ENCODE measurements at regions not wholly inside any gene's neighbourhood (a gene's known extent, or its start where the extent isn't known, plus 50 kb on each side); places are given as distances from the start of the nearest gene placed in this dataset.
A peak's percentile ranks its signal among the peaks of the same experiment; 100 is the strongest.

GRCh38 chr2:8514796-8515758 lies 166.8 kb upstream of the ID2 start:
- no peaks in the 10 kb centered on the region for H3K36me3 ChIP-seq (ENCODE audit: control insufficient read depth, insufficient read depth, low read length)
- intact Hi-C loops (cut with micrococcal nuclease; ENCODE audit: unreplicated experiment) = no loop called here
- peaks cover 7% of the 10 kb centered on the region for H3K9me3 Mint-ChIP-seq (ENCODE audit: unreplicated experiment)
- H3K4me1 Mint-ChIP-seq (ENCODE audit: low read depth, unreplicated experiment) = peaks cover 14% of the 10 kb centered on the region
- no TSS peak for BruUV-seq (replicated peaks)
- H3K36me3 Mint-ChIP-seq (ENCODE audit: insufficient read depth, unreplicated experiment) = no peaks in the 10 kb centered on the region
- H3K27me3 Mint-ChIP-seq (ENCODE audit: insufficient read depth, unreplicated experiment) = no peaks in the 10 kb centered on the region
- no peaks in the 10 kb centered on the region for H3K27me3 ChIP-seq (replicated peaks; ENCODE audit: control insufficient read depth, insufficient read depth, low read length)
- H3K4me3 ChIP-seq (ENCODE audit: low read depth, low read length) = no peak overlapping the region
- POLR2A ChIA-PET = no interaction called here
- TF ChIP-seq CTCF (IDR thresholded peaks at IDR 0.05; ENCODE audit: insufficient read depth in 1 of 2, low read depth in 1 of 2, low read length in 1 of 2, severe bottlenecking in 1 of 2, unreplicated experiment in 1 of 2) = no peak
- H3K4me3 Mint-ChIP-seq (ENCODE audit: unreplicated experiment) = peak overlapping the region; percentile 4
- CTCF ChIA-PET = no interaction called here
- H3K27ac Mint-ChIP-seq (ENCODE audit: unreplicated experiment) = no peak overlapping the region
- DNase-seq = no peak
- 0 out of 2 replicates have a peak, but pooled peaks cover 3% of the 10 kb centered on the region for H3K4me1 ChIP-seq
- peaks cover 6% of the 10 kb centered on the region; the same call in 1 of the 2 replicates for H3K9me3 ChIP-seq

- H3K27ac Mint-ChIP-seq (ENCODE audit: unreplicated experiment) = no peak overlapping the region
- no peak overlapping the region for H3K4me3 Mint-ChIP-seq (ENCODE audit: unreplicated experiment)
- H3K9me3 Mint-ChIP-seq (ENCODE audit: unreplicated experiment) = no peaks in the 10 kb centered on the region
Measured at GRCh38 chr2:8515864-8516533, 165.9 kb upstream of the ID2 start.

More at GRCh38 chr2:8515864-8516533, 165.9 kb upstream of the ID2 start:
- no peak for TF ChIP-seq CTCF (IDR thresholded peaks at IDR 0.05; ENCODE audit: insufficient read depth in 1 of 2, low read depth in 1 of 2, low read length in 1 of 2, severe bottlenecking in 1 of 2, unreplicated experiment in 1 of 2)
- H3K27me3 ChIP-seq (replicated peaks; ENCODE audit: control insufficient read depth, insufficient read depth, low read length) = no peaks in the 10 kb centered on the region
- no TSS peak for BruUV-seq (replicated peaks)
- ChIA-PET POLR2A (no interaction called here), CTCF (no interaction called here)
- Mint-ChIP-seq H3K36me3 (ENCODE audit: insufficient read depth, unreplicated experiment) (no peaks in the 10 kb centered on the region), H3K4me1 (ENCODE audit: low read depth, unreplicated experiment) (peaks cover 14% of the 10 kb centered on the region), H3K27me3 (ENCODE audit: insufficient read depth, unreplicated experiment) (no peaks in the 10 kb centered on the region)
- DNase-seq = peak; percentile 43 to 67
- intact Hi-C loops (cut with micrococcal nuclease; ENCODE audit: unreplicated experiment) = no loop called here
- no peak overlapping the region for H3K4me3 ChIP-seq (ENCODE audit: low read depth, low read length)
- no peaks in the 10 kb centered on the region for H3K9me3 ChIP-seq
- H3K36me3 ChIP-seq (ENCODE audit: control insufficient read depth, insufficient read depth, low read length) = no peaks in the 10 kb centered on the region
- 0 out of 2 replicates have a peak, but pooled peaks cover 3% of the 10 kb centered on the region for H3K4me1 ChIP-seq

Data from Caco-2 (cell line).